ENCODE measurements at regions not wholly inside any gene's neighbourhood (a gene's known extent, or its start where the extent isn't known, plus 50 kb on each side); places are given as distances from the start of the nearest gene placed in this dataset.

DNA sequence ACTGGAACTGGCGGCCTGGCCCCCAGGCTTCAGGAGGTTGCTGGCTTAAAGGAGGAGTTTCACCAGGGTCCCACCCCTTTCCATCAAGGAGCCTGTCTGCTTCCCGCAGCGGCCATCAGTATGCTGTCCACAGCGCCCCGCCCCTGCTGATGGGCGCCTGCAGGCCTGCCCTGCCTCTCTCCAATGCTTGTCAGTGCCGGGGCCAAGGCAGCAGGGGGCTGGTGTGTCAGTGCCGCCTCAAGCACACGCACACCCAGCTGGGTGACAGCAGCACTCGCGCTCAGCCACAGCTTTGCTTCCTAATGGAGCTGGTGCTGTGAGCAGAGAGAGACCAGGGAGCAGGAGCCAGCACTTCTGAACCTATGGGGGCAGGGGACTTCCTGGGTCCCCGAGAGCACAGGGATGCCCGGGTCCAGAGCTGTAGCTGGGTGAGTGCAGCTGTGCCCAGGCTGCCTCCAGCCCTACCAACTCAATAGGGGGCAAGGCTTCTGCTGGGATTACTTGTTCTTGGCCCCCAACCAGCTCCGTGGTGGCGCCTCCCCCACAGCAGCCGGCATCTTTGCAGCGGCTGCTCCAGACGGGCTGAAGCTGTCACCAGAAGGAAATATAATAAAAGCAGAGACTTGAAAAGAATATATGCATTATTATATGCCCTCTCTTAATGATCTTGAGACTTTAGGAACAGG, 377.2 kb upstream of the LRATD1 start:
- H3K9me2 ChIP-seq (ENCODE audit: insufficient read depth, low read length), result no peaks in the 10 kb centered on the region
- no peaks in the 10 kb centered on the region for H4K20me1 ChIP-seq (ENCODE audit: insufficient read depth, low read length)
- ChIA-PET POLR2A (no interaction called here), CTCF (ENCODE audit: unreplicated experiment) (no interaction called here)
- H3K4me2 ChIP-seq (ENCODE audit: low read length), result no peak overlapping the region
- H3K9me3 ChIP-seq (ENCODE audit: low read length), result no peaks in the 10 kb centered on the region
- no peak overlapping the region for H2AFZ ChIP-seq (ENCODE audit: low read length)
- no peak overlapping the region for H3K4me3 ChIP-seq (ENCODE audit: low read depth, low read length, poor library complexity, severe bottlenecking)
- H3K4me1 ChIP-seq (ENCODE audit: insufficient read depth, low read length, poor library complexity, severe bottlenecking), result no peaks in the 10 kb centered on the region
- no peaks in the 10 kb centered on the region for H3K36me3 ChIP-seq (ENCODE audit: insufficient read depth, low read length)
- H3K27ac ChIP-seq (ENCODE audit: low read depth, low read length, poor library complexity, severe bottlenecking), result no peak overlapping the region
- intact Hi-C loops (cut with micrococcal nuclease; ENCODE audit: unreplicated experiment), result no loop called here
- no TSS peak for BruUV-seq (replicated peaks)
- no peak for DNase-seq (ENCODE audit: low spot score)
- H3K79me2 ChIP-seq (ENCODE audit: insufficient read depth, low read depth, low read length), result no peaks in the 10 kb centered on the region
- TF ChIP-seq, protein P1, sequence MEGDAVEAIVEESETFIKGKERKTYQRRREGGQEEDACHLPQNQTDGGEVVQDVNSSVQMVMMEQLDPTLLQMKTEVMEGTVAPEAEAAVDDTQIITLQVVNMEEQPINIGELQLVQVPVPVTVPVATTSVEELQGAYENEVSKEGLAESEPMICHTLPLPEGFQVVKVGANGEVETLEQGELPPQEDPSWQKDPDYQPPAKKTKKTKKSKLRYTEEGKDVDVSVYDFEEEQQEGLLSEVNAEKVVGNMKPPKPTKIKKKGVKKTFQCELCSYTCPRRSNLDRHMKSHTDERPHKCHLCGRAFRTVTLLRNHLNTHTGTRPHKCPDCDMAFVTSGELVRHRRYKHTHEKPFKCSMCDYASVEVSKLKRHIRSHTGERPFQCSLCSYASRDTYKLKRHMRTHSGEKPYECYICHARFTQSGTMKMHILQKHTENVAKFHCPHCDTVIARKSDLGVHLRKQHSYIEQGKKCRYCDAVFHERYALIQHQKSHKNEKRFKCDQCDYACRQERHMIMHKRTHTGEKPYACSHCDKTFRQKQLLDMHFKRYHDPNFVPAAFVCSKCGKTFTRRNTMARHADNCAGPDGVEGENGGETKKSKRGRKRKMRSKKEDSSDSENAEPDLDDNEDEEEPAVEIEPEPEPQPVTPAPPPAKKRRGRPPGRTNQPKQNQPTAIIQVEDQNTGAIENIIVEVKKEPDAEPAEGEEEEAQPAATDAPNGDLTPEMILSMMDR (conservative IDR thresholded peaks at IDR 0.05; ENCODE audit: low read length), result no peak

DNA sequence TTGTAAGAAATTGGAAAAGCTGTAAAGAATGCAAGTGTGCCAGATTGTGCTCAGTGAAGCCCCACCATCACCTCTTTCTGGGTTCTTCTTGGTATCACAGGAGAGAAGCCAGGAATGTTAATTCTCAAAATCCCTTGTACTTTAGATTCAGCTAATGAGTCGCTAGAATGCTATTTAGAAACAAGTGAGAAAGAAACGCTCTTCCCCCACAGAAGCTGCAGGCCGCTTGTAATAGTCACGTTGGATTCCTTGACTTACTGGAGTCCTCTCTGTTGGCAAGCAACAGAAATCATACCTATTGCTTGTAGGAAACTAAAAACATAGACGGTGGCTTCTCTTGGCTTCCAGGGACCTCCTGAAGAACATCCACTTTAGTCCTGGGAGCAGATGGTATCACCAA, 375.6 kb upstream of the LRATD1 start:
- Histone ChIP-seq H3K9me3 (ENCODE audit: low read length) (no peaks in the 10 kb centered on the region), H3K79me2 (ENCODE audit: insufficient read depth, low read depth, low read length) (no peaks in the 10 kb centered on the region), H3K27ac (ENCODE audit: low read depth, low read length, poor library complexity, severe bottlenecking) (no peak overlapping the region), H3K9me2 (ENCODE audit: insufficient read depth, low read length) (no peaks in the 10 kb centered on the region), H3K4me1 (ENCODE audit: insufficient read depth, low read length, poor library complexity, severe bottlenecking) (no peaks in the 10 kb centered on the region), H2AFZ (ENCODE audit: low read length) (no peak overlapping the region), H3K4me3 (ENCODE audit: low read depth, low read length, poor library complexity, severe bottlenecking) (no peak overlapping the region), H3K36me3 (ENCODE audit: insufficient read depth, low read length) (no peaks in the 10 kb centered on the region), H4K20me1 (ENCODE audit: insufficient read depth, low read length) (no peaks in the 10 kb centered on the region), H3K4me2 (ENCODE audit: low read length) (no peak overlapping the region)
- ChIA-PET POLR2A (interaction anchor here (0.5 to 1.1 kb wide), 2 partner anchors 28 to 128 kb away, joined by 3 read pairs; no protein-coding TSS in a partner anchor), CTCF (ENCODE audit: unreplicated experiment) (no interaction called here)
- DNase-seq (ENCODE audit: low spot score), result no peak
- intact Hi-C loops (cut with micrococcal nuclease; ENCODE audit: unreplicated experiment), result no loop called here
- BruUV-seq (replicated peaks), result no TSS peak
- no peak for TF ChIP-seq EZH2phosphoT487 (IDR thresholded peaks at IDR 0.05; ENCODE audit: borderline replicate concordance, low read depth, low read length)
- TF ChIP-seq, protein P1 (conservative IDR thresholded peaks at IDR 0.05; ENCODE audit: low read length), result no peak

DNA sequence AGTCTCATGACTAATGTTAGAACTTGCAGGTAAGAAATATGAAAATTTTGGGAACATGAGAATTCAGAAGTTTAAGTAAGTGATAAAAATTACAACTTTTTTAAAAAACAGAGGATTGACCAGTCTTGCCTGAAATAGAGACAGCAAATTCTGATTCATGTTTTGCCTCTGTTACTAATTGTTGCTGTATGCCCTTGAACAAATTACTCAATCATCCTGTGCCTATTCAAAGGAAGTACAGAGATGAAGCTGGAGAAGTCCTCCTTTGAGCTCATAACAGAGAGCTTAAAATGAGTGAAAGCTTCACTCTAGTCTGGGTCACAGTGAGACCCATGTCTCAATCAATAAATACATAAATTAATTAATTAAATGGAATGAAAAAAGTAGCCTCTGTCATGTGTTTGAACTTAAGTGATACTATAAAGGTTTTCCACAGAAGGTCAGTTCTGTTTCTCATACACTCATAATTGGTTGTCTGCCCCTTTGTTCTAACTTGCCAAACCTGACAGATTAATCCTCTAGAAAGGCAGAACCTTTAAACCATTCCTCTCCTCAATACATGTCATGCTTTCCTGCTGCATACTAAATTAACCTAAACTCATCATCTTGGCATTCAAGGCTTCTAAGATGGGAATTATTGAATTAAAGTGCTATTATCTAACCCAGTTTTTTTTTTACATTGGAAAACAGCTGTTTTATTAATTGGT, 374.6 kb upstream of the LRATD1 start:
- Histone ChIP-seq H2AFZ (ENCODE audit: low read length) (no peak overlapping the region), H3K9me3 (ENCODE audit: low read length) (no peaks in the 10 kb centered on the region), H3K4me3 (ENCODE audit: low read depth, low read length, poor library complexity, severe bottlenecking) (no peak overlapping the region), H3K4me2 (ENCODE audit: low read length) (no peak overlapping the region), H3K79me2 (ENCODE audit: insufficient read depth, low read depth, low read length) (no peaks in the 10 kb centered on the region), H3K27ac (ENCODE audit: low read depth, low read length, poor library complexity, severe bottlenecking) (no peak overlapping the region), H3K4me1 (ENCODE audit: insufficient read depth, low read length, poor library complexity, severe bottlenecking) (no peaks in the 10 kb centered on the region), H3K9me2 (ENCODE audit: insufficient read depth, low read length) (no peaks in the 10 kb centered on the region), H4K20me1 (ENCODE audit: insufficient read depth, low read length) (no peaks in the 10 kb centered on the region), H3K36me3 (ENCODE audit: insufficient read depth, low read length) (no peaks in the 10 kb centered on the region)
- no peak for DNase-seq (ENCODE audit: low spot score)
- BruUV-seq (replicated peaks), result no TSS peak
- TF ChIP-seq, protein P1 (conservative IDR thresholded peaks at IDR 0.05; ENCODE audit: low read length), result no peak
- TF ChIP-seq EZH2phosphoT487 (IDR thresholded peaks at IDR 0.05; ENCODE audit: borderline replicate concordance, low read depth, low read length), result no peak
- POLR2A ChIA-PET, result no interaction called here
- intact Hi-C loops (cut with micrococcal nuclease; ENCODE audit: unreplicated experiment), result no loop called here
- CTCF ChIA-PET (ENCODE audit: unreplicated experiment), result no interaction called here
